Body of pancreas (tissue), 4 donors: ENCODE measurements at regions not wholly inside any gene's neighbourhood (a gene's known extent, or its start where the extent isn't known, plus 50 kb on each side); places are given as distances from the start of the nearest gene placed in this dataset.

ENCODE experiments used
- POLR2A ChIP-seq, 3 donors: fragments of 450-650 bp; IDR thresholded peaks; one replicate each; pipeline ENCODE4 v1.6.1; 2016; ENCODE audit warnings: antibody characterized with exemption in 3 of 3, mild to moderate bottlenecking in 2 of 3
- TF ChIP-seq, protein P1 (sequence below), 7 experiments: fragments of 450-650 bp in 4 of 7; fragments of 200-600 bp in 3 of 7; sonication (generic) in 3 of 7; IDR thresholded peaks; one replicate each; pipeline ENCODE4 v1.5.1; 2016 to 2019; ENCODE audit warnings: antibody characterized with exemption in 7 of 7

DNA sequence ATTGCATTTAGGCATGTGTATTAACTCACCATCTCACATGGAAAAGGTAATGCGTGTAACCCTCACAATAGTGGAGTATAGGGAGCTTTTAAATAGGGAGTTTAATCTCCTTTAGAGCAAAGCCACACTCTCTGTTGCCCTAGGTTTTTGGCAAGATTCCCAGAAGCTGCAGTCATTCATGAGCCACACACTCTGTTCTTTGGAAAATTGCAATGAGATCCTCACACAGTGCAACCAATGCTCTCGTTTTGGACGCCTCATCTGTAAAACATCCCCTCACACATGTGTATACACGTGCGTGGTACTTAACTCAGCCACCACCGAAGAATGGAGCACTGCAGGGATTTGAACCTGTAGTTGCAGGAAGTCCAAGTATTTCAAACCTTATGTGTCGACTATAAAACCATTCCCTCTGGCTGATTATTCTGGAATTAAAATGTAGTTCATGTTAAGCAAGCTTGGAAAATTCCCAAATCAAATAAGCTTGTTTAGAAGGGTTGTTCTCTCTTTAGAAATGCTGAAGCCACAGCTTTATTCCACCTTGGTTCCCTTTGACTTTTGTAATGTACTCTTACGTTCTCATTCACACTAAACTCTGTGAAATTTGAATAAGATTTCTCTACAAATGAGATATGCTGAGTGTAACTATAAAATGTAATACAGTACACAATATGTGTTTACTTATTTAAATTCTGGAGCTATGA lies 489.8 kb upstream of the MANEA start:
- no peak for TF ChIP-seq POLR2A (IDR thresholded peaks at IDR 0.05)
- TF ChIP-seq, protein P1, sequence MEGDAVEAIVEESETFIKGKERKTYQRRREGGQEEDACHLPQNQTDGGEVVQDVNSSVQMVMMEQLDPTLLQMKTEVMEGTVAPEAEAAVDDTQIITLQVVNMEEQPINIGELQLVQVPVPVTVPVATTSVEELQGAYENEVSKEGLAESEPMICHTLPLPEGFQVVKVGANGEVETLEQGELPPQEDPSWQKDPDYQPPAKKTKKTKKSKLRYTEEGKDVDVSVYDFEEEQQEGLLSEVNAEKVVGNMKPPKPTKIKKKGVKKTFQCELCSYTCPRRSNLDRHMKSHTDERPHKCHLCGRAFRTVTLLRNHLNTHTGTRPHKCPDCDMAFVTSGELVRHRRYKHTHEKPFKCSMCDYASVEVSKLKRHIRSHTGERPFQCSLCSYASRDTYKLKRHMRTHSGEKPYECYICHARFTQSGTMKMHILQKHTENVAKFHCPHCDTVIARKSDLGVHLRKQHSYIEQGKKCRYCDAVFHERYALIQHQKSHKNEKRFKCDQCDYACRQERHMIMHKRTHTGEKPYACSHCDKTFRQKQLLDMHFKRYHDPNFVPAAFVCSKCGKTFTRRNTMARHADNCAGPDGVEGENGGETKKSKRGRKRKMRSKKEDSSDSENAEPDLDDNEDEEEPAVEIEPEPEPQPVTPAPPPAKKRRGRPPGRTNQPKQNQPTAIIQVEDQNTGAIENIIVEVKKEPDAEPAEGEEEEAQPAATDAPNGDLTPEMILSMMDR (IDR thresholded peaks at IDR 0.05), result no peak
